ENCODE measurements at regions not wholly inside any gene's neighbourhood (a gene's known extent, or its start where the extent isn't known, plus 50 kb on each side); places are given as distances from the start of the nearest gene placed in this dataset.

DNA sequence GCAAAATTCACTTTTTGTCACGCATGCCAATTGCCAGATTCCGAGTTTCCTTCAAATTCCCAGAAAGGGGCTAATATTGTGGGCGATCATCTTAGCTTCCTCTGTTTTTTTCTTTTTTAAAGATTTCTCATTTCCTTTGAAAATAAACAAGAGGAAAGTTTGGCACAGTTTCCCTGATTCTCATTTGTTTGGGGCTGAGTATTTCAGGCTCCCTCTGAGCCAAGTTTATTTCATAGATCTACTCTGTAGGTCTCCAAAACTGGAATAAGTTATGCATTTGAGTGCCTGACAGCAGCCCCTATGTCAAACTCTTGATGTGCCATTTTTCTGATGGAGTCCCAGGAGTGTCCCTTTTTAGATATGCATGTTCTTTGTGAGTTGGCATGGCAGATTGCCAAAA, 1297.2 kb upstream of the WWC1 start:
- TF ChIP-seq, protein P1, sequence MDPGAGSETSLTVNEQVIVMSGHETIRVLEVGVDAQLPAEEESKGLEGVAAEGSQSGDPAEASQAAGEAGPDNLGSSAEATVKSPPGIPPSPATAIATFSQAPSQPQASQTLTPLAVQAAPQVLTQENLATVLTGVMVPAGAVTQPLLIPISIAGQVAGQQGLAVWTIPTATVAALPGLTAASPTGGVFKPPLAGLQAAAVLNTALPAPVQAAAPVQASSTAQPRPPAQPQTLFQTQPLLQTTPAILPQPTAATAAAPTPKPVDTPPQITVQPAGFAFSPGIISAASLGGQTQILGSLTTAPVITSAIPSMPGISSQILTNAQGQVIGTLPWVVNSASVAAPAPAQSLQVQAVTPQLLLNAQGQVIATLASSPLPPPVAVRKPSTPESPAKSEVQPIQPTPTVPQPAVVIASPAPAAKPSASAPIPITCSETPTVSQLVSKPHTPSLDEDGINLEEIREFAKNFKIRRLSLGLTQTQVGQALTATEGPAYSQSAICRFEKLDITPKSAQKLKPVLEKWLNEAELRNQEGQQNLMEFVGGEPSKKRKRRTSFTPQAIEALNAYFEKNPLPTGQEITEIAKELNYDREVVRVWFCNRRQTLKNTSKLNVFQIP (CRISPR knock-in tag; IDR thresholded peaks at IDR 0.05; ENCODE audit: borderline replicate concordance, low read depth): no peak
- TF ChIP-seq ZNF8 (CRISPR knock-in tag; IDR thresholded peaks at IDR 0.05) (no peak), RARB (CRISPR knock-in tag; IDR thresholded peaks at IDR 0.05) (no peak), ISL1 (CRISPR knock-in tag; IDR thresholded peaks at IDR 0.05) (no peak), ZNF565 (CRISPR knock-in tag; conservative IDR thresholded peaks at IDR 0.05; ENCODE audit: low read depth) (no peak), GLIS3 (CRISPR knock-in tag; IDR thresholded peaks at IDR 0.05) (no peak), ESRRG (CRISPR knock-in tag; IDR thresholded peaks at IDR 0.05) (no peak), CSDC2 (CRISPR knock-in tag; IDR thresholded peaks at IDR 0.05) (no peak), ZC3H10 (CRISPR knock-in tag; IDR thresholded peaks at IDR 0.05) (no peak), ARNTL (CRISPR knock-in tag; IDR thresholded peaks at IDR 0.05; ENCODE audit: borderline replicate concordance, low read depth) (no peak), TCF4 (CRISPR knock-in tag; IDR thresholded peaks at IDR 0.05; ENCODE audit: borderline replicate concordance) (no peak), OSR1 (CRISPR knock-in tag; IDR thresholded peaks at IDR 0.05) (no peak)
- ATAC-seq: no peak

DNA sequence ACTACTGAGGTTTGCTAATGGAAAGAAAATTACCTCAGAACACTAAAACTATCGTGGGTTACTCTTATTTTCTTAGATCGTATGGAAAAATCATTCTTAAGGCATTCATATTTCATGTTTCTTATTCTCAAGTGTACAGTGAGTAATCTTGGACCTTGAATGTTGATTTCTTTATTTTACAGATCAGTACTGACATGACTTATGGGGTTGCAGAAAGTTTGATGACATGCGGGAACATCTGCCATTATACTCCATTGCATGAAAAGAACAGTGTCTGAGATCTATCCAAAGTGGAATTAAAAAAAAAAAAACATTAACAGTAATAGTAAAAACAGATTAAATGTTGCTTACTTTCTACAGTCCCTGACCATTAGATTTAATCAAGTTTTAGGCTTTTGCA, 1290.2 kb upstream of the WWC1 start:
- TF ChIP-seq, protein P1 (CRISPR knock-in tag; IDR thresholded peaks at IDR 0.05; ENCODE audit: borderline replicate concordance, low read depth): no peak

DNA sequence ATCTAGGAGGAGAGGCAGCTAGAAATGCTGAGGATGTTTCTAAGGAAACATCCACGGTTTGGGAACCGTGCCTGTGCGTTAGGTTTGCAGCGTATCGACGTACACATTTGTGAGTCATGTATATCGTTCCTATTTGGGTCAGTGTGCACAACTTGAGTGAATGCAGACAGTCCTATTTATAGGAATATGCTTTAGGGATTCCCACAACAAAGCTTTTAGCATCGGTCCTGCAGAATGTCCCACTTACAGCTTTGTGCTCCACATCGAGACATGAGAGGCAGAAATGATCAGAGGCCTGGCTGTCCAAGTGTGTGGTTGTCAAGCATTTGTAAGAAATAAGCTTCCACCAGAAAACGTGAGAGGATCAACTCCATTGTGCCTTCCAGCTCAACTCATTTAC, 1282.7 kb upstream of the WWC1 start:
- no peak for TF ChIP-seq TOX (CRISPR knock-in tag; IDR thresholded peaks at IDR 0.05; ENCODE audit: borderline replicate concordance)
- no peak for TF ChIP-seq PPARA (CRISPR knock-in tag; IDR thresholded peaks at IDR 0.05; ENCODE audit: borderline replicate concordance)
- TF ChIP-seq, protein P2, sequence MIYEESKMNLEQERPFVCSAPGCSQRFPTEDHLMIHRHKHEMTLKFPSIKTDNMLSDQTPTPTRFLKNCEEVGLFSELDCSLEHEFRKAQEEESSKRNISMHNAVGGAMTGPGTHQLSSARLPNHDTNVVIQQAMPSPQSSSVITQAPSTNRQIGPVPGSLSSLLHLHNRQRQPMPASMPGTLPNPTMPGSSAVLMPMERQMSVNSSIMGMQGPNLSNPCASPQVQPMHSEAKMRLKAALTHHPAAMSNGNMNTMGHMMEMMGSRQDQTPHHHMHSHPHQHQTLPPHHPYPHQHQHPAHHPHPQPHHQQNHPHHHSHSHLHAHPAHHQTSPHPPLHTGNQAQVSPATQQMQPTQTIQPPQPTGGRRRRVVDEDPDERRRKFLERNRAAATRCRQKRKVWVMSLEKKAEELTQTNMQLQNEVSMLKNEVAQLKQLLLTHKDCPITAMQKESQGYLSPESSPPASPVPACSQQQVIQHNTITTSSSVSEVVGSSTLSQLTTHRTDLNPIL (CRISPR knock-in tag; IDR thresholded peaks at IDR 0.05; ENCODE audit: low read depth): no peak
- TF ChIP-seq SNAI2 (CRISPR knock-in tag; IDR thresholded peaks at IDR 0.05): no peak
- TF ChIP-seq TCF4 (CRISPR knock-in tag; IDR thresholded peaks at IDR 0.05; ENCODE audit: borderline replicate concordance): no peak
- TF ChIP-seq, protein P1 (CRISPR knock-in tag; IDR thresholded peaks at IDR 0.05; ENCODE audit: borderline replicate concordance, low read depth): no peak
- no peak for TF ChIP-seq ZNF8 (CRISPR knock-in tag; IDR thresholded peaks at IDR 0.05)
- no peak for TF ChIP-seq GLIS3 (CRISPR knock-in tag; IDR thresholded peaks at IDR 0.05)
- no peak for TF ChIP-seq ARNTL (CRISPR knock-in tag; IDR thresholded peaks at IDR 0.05; ENCODE audit: borderline replicate concordance, low read depth)
- TF ChIP-seq, protein P3, sequence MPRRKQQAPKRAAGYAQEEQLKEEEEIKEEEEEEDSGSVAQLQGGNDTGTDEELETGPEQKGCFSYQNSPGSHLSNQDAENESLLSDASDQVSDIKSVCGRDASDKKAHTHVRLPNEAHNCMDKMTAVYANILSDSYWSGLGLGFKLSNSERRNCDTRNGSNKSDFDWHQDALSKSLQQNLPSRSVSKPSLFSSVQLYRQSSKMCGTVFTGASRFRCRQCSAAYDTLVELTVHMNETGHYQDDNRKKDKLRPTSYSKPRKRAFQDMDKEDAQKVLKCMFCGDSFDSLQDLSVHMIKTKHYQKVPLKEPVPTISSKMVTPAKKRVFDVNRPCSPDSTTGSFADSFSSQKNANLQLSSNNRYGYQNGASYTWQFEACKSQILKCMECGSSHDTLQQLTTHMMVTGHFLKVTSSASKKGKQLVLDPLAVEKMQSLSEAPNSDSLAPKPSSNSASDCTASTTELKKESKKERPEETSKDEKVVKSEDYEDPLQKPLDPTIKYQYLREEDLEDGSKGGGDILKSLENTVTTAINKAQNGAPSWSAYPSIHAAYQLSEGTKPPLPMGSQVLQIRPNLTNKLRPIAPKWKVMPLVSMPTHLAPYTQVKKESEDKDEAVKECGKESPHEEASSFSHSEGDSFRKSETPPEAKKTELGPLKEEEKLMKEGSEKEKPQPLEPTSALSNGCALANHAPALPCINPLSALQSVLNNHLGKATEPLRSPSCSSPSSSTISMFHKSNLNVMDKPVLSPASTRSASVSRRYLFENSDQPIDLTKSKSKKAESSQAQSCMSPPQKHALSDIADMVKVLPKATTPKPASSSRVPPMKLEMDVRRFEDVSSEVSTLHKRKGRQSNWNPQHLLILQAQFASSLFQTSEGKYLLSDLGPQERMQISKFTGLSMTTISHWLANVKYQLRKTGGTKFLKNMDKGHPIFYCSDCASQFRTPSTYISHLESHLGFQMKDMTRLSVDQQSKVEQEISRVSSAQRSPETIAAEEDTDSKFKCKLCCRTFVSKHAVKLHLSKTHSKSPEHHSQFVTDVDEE (CRISPR knock-in tag; IDR thresholded peaks at IDR 0.05): no peak
- TF ChIP-seq ZFP3 (CRISPR knock-in tag; IDR thresholded peaks at IDR 0.05): no peak
- TF ChIP-seq ZC3H10 (CRISPR knock-in tag; IDR thresholded peaks at IDR 0.05): no peak
- ATAC-seq: no peak

More for the DNA sequence above, 1290.2 kb upstream of the WWC1 start:
- ATAC-seq: no peak

DNA sequence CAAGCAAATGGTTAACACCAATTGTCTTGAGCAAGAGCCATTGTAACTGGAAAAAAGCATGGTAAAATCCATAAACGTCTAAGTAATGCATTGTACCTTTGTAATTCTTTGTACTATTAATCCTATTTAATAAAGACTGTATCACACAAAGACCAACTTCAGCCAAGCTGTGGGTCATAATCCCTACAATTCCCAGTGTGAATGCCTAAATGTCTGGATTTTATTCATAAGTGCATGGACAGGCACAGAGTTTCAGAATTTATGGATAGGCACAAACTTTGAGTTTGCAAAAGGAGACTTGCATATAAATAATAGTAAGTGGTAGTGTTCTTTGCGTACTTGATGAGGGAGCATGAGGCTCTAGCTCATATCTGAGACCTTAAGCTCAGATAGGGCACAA, 1280.2 kb upstream of the WWC1 start:
- no peak for TF ChIP-seq TOX (CRISPR knock-in tag; IDR thresholded peaks at IDR 0.05; ENCODE audit: borderline replicate concordance)
- no peak for ATAC-seq

All from SK-N-SH treated with all-trans-retinoic acid at 6 μM for 48 hours (cell line).